Neuronal stem cell (in vitro differentiated cells): ENCODE measurements at regions not wholly inside any gene's neighbourhood (a gene's known extent, or its start where the extent isn't known, plus 50 kb on each side); places are given as distances from the start of the nearest gene placed in this dataset.

ENCODE experiments used
- DNase-seq: peaks from one replicate; pipeline ENCODE4 v3.0.0-alpha.2; 2013; ENCODE audit warnings: low spot score
- H2AFZ ChIP-seq: one replicate; pipeline ENCODE4 v1.6.1; 2013; ENCODE audit warnings: mild to moderate bottlenecking, low read length, inconsistent platforms
- H2AK5ac ChIP-seq: 2 replicates; pipeline ENCODE4 v1.6.1; 2013; ENCODE audit warnings: low read depth, mild to moderate bottlenecking, inconsistent platforms, low read length, moderate library complexity, mixed read lengths
- H2BK120ac ChIP-seq: 2 replicates; pipeline ENCODE4 v1.6.1; 2013; ENCODE audit warnings: low read depth, mild to moderate bottlenecking, inconsistent platforms, low read length, moderate library complexity, mixed read lengths
- H2BK12ac ChIP-seq: one replicate; pipeline ENCODE4 v1.6.1; 2013; ENCODE audit warnings: low read length, inconsistent platforms
- H2BK15ac ChIP-seq: 2 replicates; pipeline ENCODE4 v1.6.1; 2013; ENCODE audit warnings: mild to moderate bottlenecking, low read length, inconsistent platforms, mixed read lengths
- H2BK5ac ChIP-seq: one replicate; pipeline ENCODE4 v1.6.1; 2013; ENCODE audit warnings: inconsistent platforms, mild to moderate bottlenecking, low read length, moderate library complexity
- H3K14ac ChIP-seq: one replicate; pipeline ENCODE4 v1.6.1; 2013; ENCODE audit warnings: low read length, inconsistent platforms
- H3K18ac ChIP-seq: 2 replicates; pipeline ENCODE4 v1.6.1; 2013; ENCODE audit warnings: low read length, inconsistent platforms
- H3K23ac ChIP-seq: 2 replicates; pipeline ENCODE4 v1.6.1; 2013; ENCODE audit warnings: low read depth, mild to moderate bottlenecking, mixed read lengths, low read length, inconsistent platforms; ENCODE audit not compliant: poor library complexity
- H3K27ac ChIP-seq: replicated peaks from 3 replicates; pipeline ENCODE4 v1.5.1; 2013; ENCODE audit warnings: low read length, inconsistent platforms
- H3K27me3 ChIP-seq, 3 experiments: 2 replicates each; pipeline ENCODE4 v1.6.1; 2013; ENCODE audit warnings: low read length in 3 of 3, mild to moderate bottlenecking in 2 of 3, inconsistent platforms in 1 of 3, low read depth in 1 of 3, mixed read lengths in 1 of 3, moderate library complexity in 1 of 3; ENCODE audit not compliant: control insufficient read depth in 3 of 3, insufficient read depth in 3 of 3
- H3K36me3 ChIP-seq, 2 donors: replicated peaks in 1 of 2; 2 replicates each; pipeline ENCODE4 v1.6.1; 2013; ENCODE audit warnings: low read length in 2 of 2; ENCODE audit not compliant: control insufficient read depth in 2 of 2, insufficient read depth in 2 of 2
- H3K4ac ChIP-seq: 2 replicates; pipeline ENCODE4 v1.6.1; 2013; ENCODE audit warnings: inconsistent platforms, mild to moderate bottlenecking, low read length, moderate library complexity
- H3K4me1 ChIP-seq, 2 donors: 1 replicate in 1 of 2; 2 replicates in 1 of 2; pipeline ENCODE4 v1.6.1; 2013; ENCODE audit warnings: low read length in 2 of 2, low read depth in 1 of 2; ENCODE audit not compliant: control insufficient read depth in 2 of 2, insufficient read depth in 1 of 2
- H3K4me2 ChIP-seq: one replicate; pipeline ENCODE4 v1.6.1; 2013; ENCODE audit warnings: mild to moderate bottlenecking, low read length, inconsistent platforms; ENCODE audit not compliant: insufficient read depth, poor library complexity, severe bottlenecking
- H3K4me3 ChIP-seq, 2 donors: 2 replicates each; pipeline ENCODE4 v1.5.1; 2013; ENCODE audit warnings: low read length in 2 of 2, mild to moderate bottlenecking in 2 of 2, inconsistent platforms in 1 of 2, moderate library complexity in 1 of 2
- H3K79me1 ChIP-seq: one replicate; pipeline ENCODE4 v1.6.1; 2013; ENCODE audit warnings: low read depth, mild to moderate bottlenecking, inconsistent platforms, low read length, moderate library complexity
- H3K9ac ChIP-seq: one replicate; pipeline ENCODE4 v1.6.1; 2013; ENCODE audit warnings: mild to moderate bottlenecking, low read depth, low read length, inconsistent platforms; ENCODE audit not compliant: poor library complexity
- H3K9me3 ChIP-seq, 2 donors: replicated peaks in 1 of 2; 2 replicates each; pipeline versions ENCODE3 to v1.6.1; 2013; ENCODE audit warnings: low read length in 2 of 2, mild to moderate bottlenecking in 2 of 2, inconsistent platforms in 1 of 2, low read depth in 1 of 2, mixed read lengths in 1 of 2, moderate library complexity in 1 of 2; ENCODE audit not compliant: control insufficient read depth in 2 of 2, insufficient read depth in 1 of 2
- H4K8ac ChIP-seq: one replicate; pipeline ENCODE4 v1.6.1; 2013; ENCODE audit warnings: low read depth, mild to moderate bottlenecking, inconsistent platforms, low read length, moderate library complexity
- H4K91ac ChIP-seq: one replicate; pipeline ENCODE4 v1.6.1; 2013; ENCODE audit warnings: low read length, low read depth, mild to moderate bottlenecking, inconsistent platforms; ENCODE audit not compliant: poor library complexity
- WGBS, 2 donors: extraction: QIAGEN DNeasy Blood & Tissue Kit; methylation state at CpG; one replicate each; pipeline ENCODE4 v1.1.7; 2013; ENCODE audit warnings: missing lambda C conversion rate in 2 of 2, mixed read lengths in 1 of 2; ENCODE audit not compliant: insufficient read length in 2 of 2, insufficient replicate concordance in 1 of 2; ENCODE audit errors: extremely low coverage in 2 of 2; 5-methylcytosine and 5-hydroxymethylcytosine counted together

DNA sequence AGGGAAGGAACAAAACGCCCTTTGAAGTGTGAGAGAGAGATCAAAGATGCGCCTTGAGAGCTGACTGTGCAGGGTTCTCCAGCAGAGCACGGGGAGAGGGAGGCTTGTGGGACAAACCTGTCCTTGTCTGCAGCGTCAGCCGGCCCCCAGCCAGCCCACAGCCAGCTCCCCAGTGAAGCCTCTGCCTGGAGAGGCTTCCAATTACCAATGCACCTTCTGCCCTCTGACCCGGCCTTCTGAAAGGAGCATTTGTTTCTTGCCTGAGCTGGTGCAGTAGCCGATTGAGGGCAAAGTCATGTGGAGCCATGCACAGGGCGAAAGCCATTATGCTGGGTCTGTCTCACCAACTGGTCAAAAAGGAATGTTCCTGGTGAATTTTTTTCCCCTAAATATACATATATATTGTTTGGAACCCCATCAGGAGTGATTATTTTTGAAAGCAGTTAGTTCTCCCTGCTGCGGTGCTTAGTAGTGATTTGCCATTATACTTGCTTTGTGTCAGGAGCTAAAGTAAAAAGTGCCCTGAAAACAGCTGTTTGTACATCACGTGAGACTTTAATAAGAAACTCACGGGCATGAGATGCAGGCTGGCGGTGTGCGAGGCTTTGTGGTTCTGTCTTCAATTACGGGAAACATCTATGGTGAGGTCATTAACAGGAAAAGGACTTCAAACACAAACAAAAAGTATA is 268.6 kb downstream of the KLF6 start:
- Histone ChIP-seq H2AFZ (peak overlapping the region; percentile 70), H3K79me1 (no peaks in the 10 kb centered on the region), H3K18ac (peak overlapping the region; percentile 83), H4K91ac (no peak overlapping the region), H3K9ac (no peak overlapping the region), H3K9me3 (peaks cover 11 to 21% of the 10 kb centered on the region in 2 donors), H2BK15ac (peak overlapping the region; percentile 47), H3K4me1 (peaks cover 9 to 14% of the 10 kb centered on the region in 2 donors), H2BK5ac (no peak overlapping the region), H3K27ac (peak overlapping the region; percentile 50), H3K36me3 (no peaks in the 10 kb centered on the region), H3K14ac (no peak overlapping the region), H4K8ac (peak overlapping the region; percentile 43), H3K23ac (no peak overlapping the region), H2AK5ac (peak overlapping the region; percentile 75), H2BK120ac (no peak overlapping the region), H3K4me3 (no peak overlapping the region), H2BK12ac (peak overlapping the region; percentile 58), H3K27me3 (no peaks in the 10 kb centered on the region), H3K4me2 (peak overlapping the region; percentile 15), H3K4ac (peak overlapping the region; percentile 32)
- WGBS, 2 donors = no CpG with 5 or more reads among the region's 14 CpGs
- DNase-seq = peak; percentile 57

DNA sequence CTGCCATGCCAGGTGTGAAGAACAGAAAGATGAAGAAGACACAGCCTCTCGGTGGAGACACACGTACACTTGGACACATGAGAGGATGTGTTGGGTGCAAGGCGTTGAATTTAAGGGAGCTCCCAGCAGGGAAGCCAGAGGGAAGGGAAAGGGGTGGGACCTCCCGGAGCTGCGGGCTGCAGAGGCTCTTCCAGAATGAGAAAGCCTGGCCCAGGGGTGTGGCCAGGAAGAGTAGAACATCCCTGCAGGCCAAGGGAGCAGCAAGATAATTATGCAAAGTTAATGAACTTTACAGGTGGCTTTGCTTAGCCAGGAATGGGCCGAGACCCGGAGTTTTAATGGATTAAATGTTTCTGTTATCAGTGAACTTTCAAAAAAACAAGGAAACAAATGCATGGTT is 270.3 kb downstream of the KLF6 start:
- Histone ChIP-seq H3K9ac (no peak overlapping the region), H3K4ac (no peak overlapping the region), H3K18ac (peak overlapping the region; percentile 24), H3K14ac (no peak overlapping the region), H2BK120ac (no peak overlapping the region), H3K23ac (peak overlapping the region; percentile 46), H3K27me3 (no peaks in the 10 kb centered on the region), H2AFZ (no peak overlapping the region), H3K9me3 (peaks cover 11 to 21% of the 10 kb centered on the region in 2 donors), H3K4me1 (peaks cover 9 to 14% of the 10 kb centered on the region in 2 donors), H3K4me2 (no peak overlapping the region), H4K91ac (no peak overlapping the region), H2BK12ac (no peak overlapping the region), H4K8ac (no peak overlapping the region), H2BK15ac (peak overlapping the region; percentile 83), H2BK5ac (no peak overlapping the region), H3K79me1 (no peaks in the 10 kb centered on the region), H2AK5ac (peak overlapping the region; percentile 98), H3K36me3 (no peaks in the 10 kb centered on the region), H3K27ac (no peak overlapping the region), H3K4me3 (no peak overlapping the region)
- no CpG with 5 or more reads among the region's 7 CpGs for WGBS, 2 donors
- no peak for DNase-seq

DNA sequence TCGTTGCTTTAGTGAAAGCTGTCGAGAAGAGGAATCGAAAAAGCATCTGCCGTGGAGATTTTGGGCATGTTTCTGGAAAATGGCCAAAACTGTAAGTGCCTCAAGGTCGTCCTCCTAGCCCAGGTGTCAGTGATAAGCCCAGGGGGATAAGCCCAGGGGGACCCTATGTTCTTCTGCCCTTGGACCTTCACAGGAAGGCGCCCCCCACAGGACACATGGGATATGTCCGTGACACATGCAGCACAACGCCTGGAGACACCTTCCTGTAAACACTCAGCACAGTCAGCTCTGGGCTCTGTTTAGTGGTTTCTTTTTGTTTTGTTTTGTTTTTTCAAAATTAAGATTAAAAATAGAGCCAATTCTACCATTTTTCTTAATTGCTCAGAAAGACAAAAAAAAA is 272.7 kb downstream of the KLF6 start:
- no CpG with 5 or more reads among the region's 8 CpGs for WGBS, 2 donors
- Histone ChIP-seq H3K9me3 (peaks cover 6% of the 10 kb centered on the region in 2 donors), H3K27me3 (no peaks in the 10 kb centered on the region), H3K79me1 (no peaks in the 10 kb centered on the region), H2AK5ac (no peak overlapping the region), H2AFZ (no peak overlapping the region), H3K14ac (no peak overlapping the region), H3K4ac (no peak overlapping the region), H3K4me3 (no peak overlapping the region), H3K23ac (no peak overlapping the region), H2BK12ac (no peak overlapping the region), H3K27ac (no peak overlapping the region), H2BK15ac (no peak overlapping the region), H3K9ac (no peak overlapping the region), H4K8ac (no peak overlapping the region), H2BK120ac (no peak overlapping the region), H4K91ac (no peak overlapping the region), H3K36me3 (no peaks in the 10 kb centered on the region), H3K4me1 (peaks cover 9 to 14% of the 10 kb centered on the region in 2 donors), H3K4me2 (no peak overlapping the region), H3K18ac (no peak overlapping the region), H2BK5ac (no peak overlapping the region)
- no peak for DNase-seq

DNA sequence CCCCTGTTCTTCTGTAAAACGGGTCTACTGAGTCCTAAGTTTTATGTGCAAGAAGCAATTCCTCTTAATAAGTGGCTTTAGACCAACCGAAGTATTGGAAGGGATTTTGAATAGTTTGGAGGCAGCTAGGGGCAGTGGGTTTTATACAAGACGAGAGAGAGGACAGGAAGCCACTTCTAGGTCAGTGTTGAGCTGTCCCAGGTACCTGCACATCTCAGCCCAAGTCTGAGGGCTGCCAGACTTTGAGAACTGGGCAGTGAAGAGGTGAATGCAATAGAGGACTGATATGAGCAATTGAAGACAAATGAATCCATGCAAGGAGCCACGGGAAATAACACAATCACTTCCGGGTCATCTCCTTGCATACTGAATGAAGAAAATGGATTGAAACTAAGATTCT is 273.5 kb downstream of the KLF6 start:
- Histone ChIP-seq H3K23ac (no peak overlapping the region), H2BK120ac (no peak overlapping the region), H3K14ac (no peak overlapping the region), H3K27me3 (no peaks in the 10 kb centered on the region), H2BK5ac (no peak overlapping the region), H3K9ac (peak overlapping the region; percentile 34), H2AK5ac (no peak overlapping the region), H3K4me2 (no peak overlapping the region), H3K4me1 (peaks cover 4 to 7% of the 10 kb centered on the region in 2 donors), H3K18ac (no peak overlapping the region), H2AFZ (no peak overlapping the region), H3K36me3 (no peaks in the 10 kb centered on the region), H4K8ac (no peak overlapping the region), H4K91ac (no peak overlapping the region), H2BK12ac (no peak overlapping the region), H3K79me1 (no peaks in the 10 kb centered on the region), H2BK15ac (no peak overlapping the region), H3K4me3 (no peak overlapping the region), H3K27ac (no peak overlapping the region), H3K4ac (no peak overlapping the region), H3K9me3 (peaks cover 5 to 6% of the 10 kb centered on the region in 2 donors)
- no CpG with 5 or more reads among the region's 5 CpGs for WGBS, 2 donors
- no peak for DNase-seq
